ENCODE measurements at regions not wholly inside any gene's neighbourhood (a gene's known extent, or its start where the extent isn't known, plus 50 kb on each side); places are given as distances from the start of the nearest gene placed in this dataset.
A peak's percentile ranks its signal among the peaks of the same experiment; 100 is the strongest.

DNA sequence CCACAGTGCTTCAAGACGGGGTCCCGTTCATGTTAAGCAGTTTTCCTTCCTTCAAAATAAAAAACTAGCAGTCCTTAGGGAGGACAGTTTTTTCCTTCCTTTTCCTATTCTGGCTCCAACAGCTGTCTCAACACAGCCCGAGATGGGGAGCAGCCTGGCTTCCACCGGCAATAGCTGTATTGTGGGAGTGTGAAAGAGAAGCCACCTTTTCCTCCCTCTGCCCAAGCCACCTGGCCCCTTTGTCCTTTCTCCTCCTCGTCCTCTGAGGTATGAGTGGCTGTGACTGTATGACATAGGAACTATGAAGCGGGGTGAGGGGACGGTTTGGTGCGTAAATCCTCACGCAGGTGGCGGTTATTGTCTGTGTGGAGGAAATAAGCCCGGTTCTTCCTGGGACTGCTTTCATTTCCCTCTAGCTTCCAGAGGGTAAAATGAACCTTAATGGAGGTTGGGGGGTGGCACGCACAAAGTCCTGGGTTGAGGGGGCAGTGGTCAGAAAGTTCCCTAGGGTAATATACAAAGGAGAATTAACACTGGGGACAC, 292.0 kb upstream of the DMRT1 start:
- Histone ChIP-seq H3K4me3 (no peak overlapping the region), H3K4me1 (no peaks in the 10 kb centered on the region), H3K27me3 (no peaks in the 10 kb centered on the region), H3K9ac (ENCODE audit: low read depth in 2 of 2, low read length in 2 of 2) (peak overlapping the region in 1 of 2 donors; percentile 51), H3K27ac (no peak overlapping the region), H3K36me3 (no peaks in the 10 kb centered on the region), H3K9me3 (no peaks in the 10 kb centered on the region)
- TF ChIP-seq, protein P1, sequence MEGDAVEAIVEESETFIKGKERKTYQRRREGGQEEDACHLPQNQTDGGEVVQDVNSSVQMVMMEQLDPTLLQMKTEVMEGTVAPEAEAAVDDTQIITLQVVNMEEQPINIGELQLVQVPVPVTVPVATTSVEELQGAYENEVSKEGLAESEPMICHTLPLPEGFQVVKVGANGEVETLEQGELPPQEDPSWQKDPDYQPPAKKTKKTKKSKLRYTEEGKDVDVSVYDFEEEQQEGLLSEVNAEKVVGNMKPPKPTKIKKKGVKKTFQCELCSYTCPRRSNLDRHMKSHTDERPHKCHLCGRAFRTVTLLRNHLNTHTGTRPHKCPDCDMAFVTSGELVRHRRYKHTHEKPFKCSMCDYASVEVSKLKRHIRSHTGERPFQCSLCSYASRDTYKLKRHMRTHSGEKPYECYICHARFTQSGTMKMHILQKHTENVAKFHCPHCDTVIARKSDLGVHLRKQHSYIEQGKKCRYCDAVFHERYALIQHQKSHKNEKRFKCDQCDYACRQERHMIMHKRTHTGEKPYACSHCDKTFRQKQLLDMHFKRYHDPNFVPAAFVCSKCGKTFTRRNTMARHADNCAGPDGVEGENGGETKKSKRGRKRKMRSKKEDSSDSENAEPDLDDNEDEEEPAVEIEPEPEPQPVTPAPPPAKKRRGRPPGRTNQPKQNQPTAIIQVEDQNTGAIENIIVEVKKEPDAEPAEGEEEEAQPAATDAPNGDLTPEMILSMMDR (IDR thresholded peaks at IDR 0.05), result no peak
- intact Hi-C loops (cut with DNase I), result no loop called here
- DNase-seq, result no peak

DNA sequence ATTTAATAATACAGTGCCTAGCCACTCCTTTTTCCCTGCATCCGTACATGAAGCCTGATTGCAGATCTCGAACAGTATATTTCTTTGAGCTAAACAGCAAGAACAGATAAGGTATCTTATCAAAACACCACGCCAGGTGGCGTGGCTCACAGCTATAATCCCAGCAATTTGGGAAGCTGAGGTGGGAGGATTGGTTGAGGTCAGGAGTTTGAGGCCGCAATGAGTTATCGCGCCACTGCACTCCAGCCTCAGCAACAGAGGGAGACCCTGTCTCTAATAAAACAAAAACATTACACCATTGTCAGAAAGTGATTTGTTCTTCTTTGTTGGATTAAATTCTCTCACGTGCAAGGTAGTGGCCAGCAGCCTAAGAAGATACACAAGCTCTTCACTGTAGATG, 291.2 kb upstream of the DMRT1 start:
- H3K36me3 ChIP-seq, result no peaks in the 10 kb centered on the region

DNA sequence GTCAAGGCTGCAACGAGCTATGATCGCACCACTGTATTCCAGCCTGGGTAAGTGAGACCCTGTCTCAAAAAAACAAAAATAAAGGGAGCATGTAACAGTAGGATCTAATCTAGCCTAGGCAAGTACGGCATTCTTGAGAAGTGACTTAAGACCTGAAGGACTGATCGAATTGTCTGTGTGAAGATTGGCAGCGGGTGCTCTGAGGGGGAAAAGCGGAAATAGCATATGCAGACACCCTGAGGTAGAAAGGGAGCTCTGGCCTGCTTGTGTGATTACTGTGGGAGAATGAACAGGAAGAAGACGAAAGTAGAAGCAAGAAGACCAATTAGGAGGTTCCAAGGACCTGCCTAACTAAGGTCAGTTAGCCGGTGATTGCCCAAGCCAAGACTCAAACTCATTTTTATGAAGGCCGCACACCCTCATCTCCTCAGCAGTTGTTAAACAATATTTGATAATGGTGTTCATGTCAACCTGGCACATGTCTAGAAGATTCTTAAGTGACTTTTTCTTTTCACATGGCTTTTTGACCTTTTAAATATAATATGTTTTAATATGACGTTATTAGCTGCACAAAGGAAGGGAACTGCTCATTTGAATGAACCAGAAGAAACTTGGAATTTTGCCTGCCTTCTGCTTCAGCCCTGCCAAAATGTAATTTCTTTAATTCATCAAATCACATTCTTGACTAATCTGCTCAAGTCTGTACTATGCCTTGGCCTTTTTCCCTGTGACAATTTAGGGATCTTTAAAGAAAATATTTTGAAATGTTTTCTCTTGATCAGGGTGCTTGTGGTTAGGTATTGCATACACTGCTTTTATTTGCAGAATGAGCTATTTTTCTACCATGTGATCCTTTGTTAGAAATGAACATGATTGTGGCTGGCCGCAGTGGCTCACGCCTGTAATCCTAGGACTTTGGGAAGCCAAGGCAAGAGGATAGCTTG, 289.2 kb upstream of the DMRT1 start:
- TF ChIP-seq, protein P1 (IDR thresholded peaks at IDR 0.05), result no peak
- intact Hi-C loops (cut with DNase I), result loop anchor here (10.0 kb wide), 1 partner anchor 213 kb away; no protein-coding TSS in a partner anchor
- H3K27me3 ChIP-seq, result no peaks in the 10 kb centered on the region
- H3K9me3 ChIP-seq, result no peaks in the 10 kb centered on the region
- no peak overlapping the region for H3K4me3 ChIP-seq
- no peak overlapping the region for H3K9ac ChIP-seq (ENCODE audit: low read depth in 2 of 2, low read length in 2 of 2)
- H3K4me1 ChIP-seq, result peaks cover 4% of the 10 kb centered on the region
- no peaks in the 10 kb centered on the region for H3K36me3 ChIP-seq
- DNase-seq, result no peak
- no peak overlapping the region for H3K27ac ChIP-seq

More for the DNA sequence above, 291.2 kb upstream of the DMRT1 start:
- no peak overlapping the region for H3K4me3 ChIP-seq
- H3K9ac ChIP-seq (ENCODE audit: low read depth in 2 of 2, low read length in 2 of 2), result no peak overlapping the region
- H3K27ac ChIP-seq, result no peak overlapping the region
- intact Hi-C loops (cut with DNase I), result loop anchor here (10.0 kb wide), 1 partner anchor 214 kb away; no protein-coding TSS in a partner anchor
- H3K4me1 ChIP-seq, result no peaks in the 10 kb centered on the region
- TF ChIP-seq, protein P1 (IDR thresholded peaks at IDR 0.05), result peak; percentile 11
- H3K9me3 ChIP-seq, result no peaks in the 10 kb centered on the region
- H3K27me3 ChIP-seq, result no peaks in the 10 kb centered on the region
- DNase-seq, result peak; percentile 61

DNA sequence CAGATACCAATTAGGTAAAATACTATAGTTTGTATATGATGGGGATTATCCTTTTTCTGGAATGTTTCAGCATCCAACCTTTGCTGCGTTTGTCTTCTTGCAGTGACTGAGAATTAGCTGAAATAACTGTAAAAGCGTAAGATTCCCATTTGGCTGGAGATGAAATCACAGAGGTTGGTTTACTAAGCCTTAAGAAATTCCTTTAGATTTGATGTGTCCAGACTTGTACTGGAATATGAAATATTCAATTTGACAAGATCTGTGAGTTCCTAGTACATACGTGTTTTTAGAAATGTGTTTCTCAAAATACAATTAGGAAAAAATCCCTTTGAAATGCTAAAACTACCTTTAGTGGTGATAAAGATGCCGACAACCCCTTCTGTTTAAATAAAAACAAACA, 286.0 kb upstream of the DMRT1 start:
- no peak for DNase-seq
- peaks cover 4% of the 10 kb centered on the region for H3K4me1 ChIP-seq
- no peak overlapping the region for H3K27ac ChIP-seq
- TF ChIP-seq, protein P1 (IDR thresholded peaks at IDR 0.05), result no peak
- no peak overlapping the region for H3K4me3 ChIP-seq
- no peaks in the 10 kb centered on the region for H3K36me3 ChIP-seq
- H3K9me3 ChIP-seq, result no peaks in the 10 kb centered on the region
- H3K27me3 ChIP-seq, result no peaks in the 10 kb centered on the region
- no peak overlapping the region for H3K9ac ChIP-seq (ENCODE audit: low read depth in 2 of 2, low read length in 2 of 2)
- intact Hi-C loops (cut with DNase I), result loop anchor here (10.0 kb wide), 1 partner anchor 209 kb away; no protein-coding TSS in a partner anchor

DNA sequence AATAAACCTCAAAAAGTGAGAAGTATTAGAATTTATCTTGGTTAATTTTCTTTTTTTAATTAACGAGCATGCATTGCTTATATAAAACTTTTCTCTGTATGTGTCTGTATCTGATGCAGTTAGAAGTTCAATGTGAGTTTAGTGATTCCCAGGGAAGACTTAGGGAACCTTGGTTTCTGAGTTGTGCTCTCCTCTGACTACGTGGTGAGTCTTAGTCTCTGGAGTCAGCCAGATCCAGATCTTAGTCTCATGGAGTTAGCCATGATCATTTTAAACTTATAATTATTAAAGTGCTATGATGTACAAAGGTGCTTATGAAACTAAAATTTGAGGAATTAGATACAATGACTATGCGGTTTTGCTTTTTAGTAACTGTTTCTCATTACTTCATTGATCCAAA, 285.3 kb upstream of the DMRT1 start:
- Histone ChIP-seq H3K27me3 (no peaks in the 10 kb centered on the region), H3K4me3 (no peak overlapping the region), H3K9ac (ENCODE audit: low read depth in 2 of 2, low read length in 2 of 2) (no peak overlapping the region), H3K9me3 (no peaks in the 10 kb centered on the region), H3K4me1 (peaks cover 4% of the 10 kb centered on the region), H3K27ac (no peak overlapping the region), H3K36me3 (no peaks in the 10 kb centered on the region)
- intact Hi-C loops (cut with DNase I), result loop anchor here (10.0 kb wide), 1 partner anchor 209 kb away; no protein-coding TSS in a partner anchor
- no peak for DNase-seq
- TF ChIP-seq, protein P1 (IDR thresholded peaks at IDR 0.05), result no peak

Data from colonic mucosa (tissue), 4 donors.